RWPE2 (cell line): ENCODE measurements at regions not wholly inside any gene's neighbourhood (a gene's known extent, or its start where the extent isn't known, plus 50 kb on each side); places are given as distances from the start of the nearest gene placed in this dataset.

Source experiments
- ATAC-seq: fragments of 200-7000 bp; cut with Tn5 transposase; 3 replicates; pipeline ENCODE4 v1.9.1; 2021; ENCODE audit warnings: low read depth
- DNase-seq: peaks from one replicate; pipeline ENCODE4 v3.0.0-alpha.2; 2020; ENCODE audit warnings: low spot score
- H3K27ac ChIP-seq: fragments of 450-650 bp; 2 replicates; pipeline ENCODE4 v1.5.1; 2017; ENCODE audit warnings: mild to moderate bottlenecking; ENCODE audit not compliant: poor library complexity, severe bottlenecking
- H3K27me3 ChIP-seq: fragments of 250-450 bp; sonication (Bioruptor Pico); 2 replicates; pipeline ENCODE4 v1.5.1; 2021; ENCODE audit warnings: mild to moderate bottlenecking, moderate library complexity; ENCODE audit not compliant: insufficient read depth, poor library complexity, severe bottlenecking
- H3K36me3 ChIP-seq: fragments of 250-450 bp; sonication (Bioruptor Pico); 2 replicates; pipeline ENCODE4 v1.5.1; 2020; ENCODE audit warnings: low read depth, mild to moderate bottlenecking, moderate library complexity
- H3K4me1 ChIP-seq: fragments of 250-450 bp; sonication (Bioruptor Pico); 2 replicates; pipeline ENCODE4 v1.5.1; 2021; ENCODE audit warnings: mild to moderate bottlenecking, moderate library complexity; ENCODE audit not compliant: insufficient read depth, poor library complexity, severe bottlenecking
- H3K4me3 ChIP-seq: fragments of 250-450 bp; sonication (Bioruptor Pico); 2 replicates; pipeline ENCODE4 v1.5.1; 2021; ENCODE audit warnings: mild to moderate bottlenecking, moderate library complexity; ENCODE audit not compliant: severe bottlenecking
- H3K9me3 ChIP-seq: fragments of 250-450 bp; sonication (Bioruptor Pico); 2 replicates; pipeline ENCODE4 v1.5.1; 2021; ENCODE audit warnings: mild to moderate bottlenecking, moderate library complexity; ENCODE audit not compliant: severe bottlenecking
- CTCF ChIP-seq: fragments of 450-650 bp; IDR thresholded peaks from one replicate; pipeline ENCODE4 v1.5.1; 2017; ENCODE audit warnings: mild to moderate bottlenecking, moderate library complexity; ENCODE audit not compliant: poor library complexity, severe bottlenecking

- no peak for DNase-seq
- ATAC-seq: no peak
- no peaks in the 10 kb centered on the region for H3K27me3 ChIP-seq
- no peak for TF ChIP-seq CTCF
- no peaks in the 10 kb centered on the region for H3K9me3 ChIP-seq
- H3K4me1 ChIP-seq: no peaks in the 10 kb centered on the region
- H3K36me3 ChIP-seq: no peaks in the 10 kb centered on the region
- H3K4me3 ChIP-seq: no peak overlapping the region
- H3K27ac ChIP-seq: no peak overlapping the region
Observed at GRCh38 chr4:81747242-81747930, 275.7 kb upstream of the RASGEF1B start.

DNA sequence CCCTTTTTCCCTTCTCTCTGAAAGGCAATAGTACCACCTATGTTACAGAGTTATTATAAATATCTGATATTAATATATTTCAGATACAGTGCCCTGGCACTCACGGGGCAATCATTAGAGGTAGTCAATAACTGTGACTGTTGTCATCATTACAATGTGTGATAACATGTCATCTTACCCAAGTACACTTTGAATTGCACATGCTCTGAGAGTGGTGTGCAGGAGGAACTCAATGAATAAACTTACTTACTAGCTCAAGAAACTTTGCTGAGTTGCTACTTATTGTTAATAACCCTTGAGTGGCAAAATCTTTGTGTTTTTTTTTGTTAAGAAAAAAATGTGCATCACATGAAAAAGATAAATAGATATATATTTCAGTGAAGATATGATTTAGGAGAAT, 275.1 kb upstream of the RASGEF1B start:
- Histone ChIP-seq H3K27me3 (no peaks in the 10 kb centered on the region), H3K4me3 (no peak overlapping the region), H3K4me1 (no peaks in the 10 kb centered on the region), H3K36me3 (no peaks in the 10 kb centered on the region), H3K27ac (no peak overlapping the region), H3K9me3 (no peaks in the 10 kb centered on the region)
- TF ChIP-seq CTCF: no peak
- DNase-seq (no peak), ATAC-seq (no peak)

DNA sequence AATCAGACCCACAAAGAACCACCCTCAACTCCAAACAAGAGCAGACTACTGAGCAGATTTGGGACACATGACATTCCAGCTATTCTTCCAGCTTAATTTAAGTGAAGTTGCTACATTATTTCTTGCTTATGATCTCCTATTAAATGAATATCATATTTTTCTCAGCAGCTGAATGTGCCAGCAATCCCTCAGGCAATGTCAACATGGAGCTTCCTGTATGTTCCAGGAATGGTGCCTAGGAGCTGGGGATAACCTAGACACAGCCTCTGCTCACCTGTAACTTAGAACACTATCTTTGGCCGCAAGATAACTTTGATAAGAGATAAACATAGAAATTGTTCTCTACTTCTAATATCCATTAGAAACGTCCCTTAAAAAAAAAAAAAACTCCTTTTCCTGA, 274.4 kb upstream of the RASGEF1B start:
- ATAC-seq (no peak), DNase-seq (no peak)
- Histone ChIP-seq H3K9me3 (no peaks in the 10 kb centered on the region), H3K27me3 (no peaks in the 10 kb centered on the region), H3K4me1 (no peaks in the 10 kb centered on the region), H3K36me3 (no peaks in the 10 kb centered on the region), H3K4me3 (no peak overlapping the region), H3K27ac (no peak overlapping the region)
- no peak for TF ChIP-seq CTCF

DNA sequence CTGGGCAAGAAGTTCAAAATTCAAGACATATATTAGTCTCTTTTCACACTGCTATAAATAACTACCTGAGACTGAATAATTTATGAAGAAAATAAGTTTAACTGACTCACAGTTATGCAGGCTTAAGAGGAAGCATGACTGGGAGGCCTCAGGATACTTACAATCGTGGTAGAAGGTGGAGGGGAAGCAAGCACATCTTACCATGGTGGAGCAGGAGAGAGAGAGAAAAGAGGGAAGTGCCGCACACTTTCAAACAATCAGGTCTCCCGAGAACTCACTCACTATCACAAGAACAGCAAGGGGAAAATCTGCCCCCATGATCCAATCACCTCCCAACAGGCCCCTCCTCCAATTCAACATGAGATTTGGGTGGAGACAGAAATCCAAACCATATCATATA, 273.3 kb upstream of the RASGEF1B start:
- no peaks in the 10 kb centered on the region for H3K9me3 ChIP-seq
- DNase-seq (no peak), ATAC-seq (no peak)
- H3K36me3 ChIP-seq: no peaks in the 10 kb centered on the region
- H3K4me3 ChIP-seq: no peak overlapping the region
- no peak for TF ChIP-seq CTCF
- no peaks in the 10 kb centered on the region for H3K4me1 ChIP-seq
- no peaks in the 10 kb centered on the region for H3K27me3 ChIP-seq
- no peak overlapping the region for H3K27ac ChIP-seq

- no peaks in the 10 kb centered on the region for H3K36me3 ChIP-seq
- no peaks in the 10 kb centered on the region for H3K27me3 ChIP-seq
- ATAC-seq (no peak), DNase-seq (no peak)
- no peak overlapping the region for H3K4me3 ChIP-seq
- H3K4me1 ChIP-seq: no peaks in the 10 kb centered on the region
- no peaks in the 10 kb centered on the region for H3K9me3 ChIP-seq
- TF ChIP-seq CTCF: no peak
- no peak overlapping the region for H3K27ac ChIP-seq
Observed at GRCh38 chr4:81743731-81744435, 272.2 kb upstream of the RASGEF1B start.
